C4-2B (cell line): ENCODE measurements at regions not wholly inside any gene's neighbourhood (a gene's known extent, or its start where the extent isn't known, plus 50 kb on each side); places are given as distances from the start of the nearest gene placed in this dataset.

ENCODE experiments used
- H3K27ac ChIP-seq: fragments of 450-650 bp; 2 replicates; pipeline ENCODE4 v1.5.1; 2017
- CTCF ChIP-seq: fragments of 450-650 bp; conservative IDR thresholded peaks from 2 replicates; pipeline ENCODE4 v1.5.1; 2017; ENCODE audit warnings: mild to moderate bottlenecking
- ZFX ChIP-seq: fragments of 450-650 bp; IDR thresholded peaks from 2 replicates; pipeline ENCODE4 v1.6.1; 2017

GRCh38 chr20:39766333-39766732 lies 804.2 kb downstream of the DHX35 start:
- TF ChIP-seq ZFX, result no peak
- TF ChIP-seq CTCF, result no peak

GRCh38 chr20:39762716-39763115 lies 800.6 kb downstream of the DHX35 start:
- TF ChIP-seq ZFX, result no peak
- TF ChIP-seq CTCF, result no peak
- no peak overlapping the region for H3K27ac ChIP-seq

More at GRCh38 chr20:39766333-39766732, 804.2 kb downstream of the DHX35 start:
- no peak overlapping the region for H3K27ac ChIP-seq

- no peak overlapping the region for H3K27ac ChIP-seq
- TF ChIP-seq ZFX (no peak), CTCF (no peak)
Observed at GRCh38 chr20:39758876-39759275, 796.7 kb downstream of the DHX35 start.

- H3K27ac ChIP-seq, result no peak overlapping the region; the same call in 1 of the 2 replicates
- TF ChIP-seq ZFX (no peak), CTCF (no peak)
Observed at GRCh38 chr20:39756828-39757227, 794.7 kb downstream of the DHX35 start.

GRCh38 chr20:39756369-39756768 lies 794.2 kb downstream of the DHX35 start:
- no peak overlapping the region; the same call in 1 of the 2 replicates for H3K27ac ChIP-seq
- TF ChIP-seq CTCF (no peak), ZFX (no peak)

GRCh38 chr20:39752262-39752876 lies 790.2 kb downstream of the DHX35 start:
- H3K27ac ChIP-seq, result no peak overlapping the region
- TF ChIP-seq ZFX, result no peak
- no peak for TF ChIP-seq CTCF

GRCh38 chr20:39751557-39752137 lies 789.5 kb downstream of the DHX35 start:
- H3K27ac ChIP-seq, result no peak overlapping the region
- no peak for TF ChIP-seq CTCF
- no peak for TF ChIP-seq ZFX
